ENCODE measurements at regions not wholly inside any gene's neighbourhood (a gene's known extent, or its start where the extent isn't known, plus 50 kb on each side); places are given as distances from the start of the nearest gene placed in this dataset.

- TF ChIP-seq CTCF (IDR thresholded peaks at IDR 0.05; ENCODE audit: poor library complexity, severe bottlenecking) (no peak), RAD21 (conservative IDR thresholded peaks at IDR 0.05) (no peak), EP300 (conservative IDR thresholded peaks at IDR 0.05; ENCODE audit: poor library complexity, severe bottlenecking) (no peak), POLR2AphosphoS5 (IDR thresholded peaks at IDR 0.05) (no peak), EZH2 (IDR thresholded peaks at IDR 0.05; ENCODE audit: borderline replicate concordance, insufficient read depth, low read length, poor library complexity, severe bottlenecking) (no peak)
Measured at GRCh38 chr5:33065131-33065530, 354.0 kb downstream of the NPR3 start.

Data from neural cell (in vitro differentiated cells).